Activated effector memory CD4-positive, alpha-beta T cell treated with anti-CD3 and anti-CD28 coated beads, Interleukin-2, amount 50 U/mL, for 16 hours (primary cell): ENCODE measurements at regions not wholly inside any gene's neighbourhood (a gene's known extent, or its start where the extent isn't known, plus 50 kb on each side); places are given as distances from the start of the nearest gene placed in this dataset.
"Not testable (repeated sequence)": the region's sequence is repeated elsewhere in the genome, so short reads cannot be mapped to it uniquely, and the experiment has no call there.

Source experiments
- DNase-seq: peaks from one replicate; pipeline ENCODE4 v3.0.0-alpha.2; 2020

DNA sequence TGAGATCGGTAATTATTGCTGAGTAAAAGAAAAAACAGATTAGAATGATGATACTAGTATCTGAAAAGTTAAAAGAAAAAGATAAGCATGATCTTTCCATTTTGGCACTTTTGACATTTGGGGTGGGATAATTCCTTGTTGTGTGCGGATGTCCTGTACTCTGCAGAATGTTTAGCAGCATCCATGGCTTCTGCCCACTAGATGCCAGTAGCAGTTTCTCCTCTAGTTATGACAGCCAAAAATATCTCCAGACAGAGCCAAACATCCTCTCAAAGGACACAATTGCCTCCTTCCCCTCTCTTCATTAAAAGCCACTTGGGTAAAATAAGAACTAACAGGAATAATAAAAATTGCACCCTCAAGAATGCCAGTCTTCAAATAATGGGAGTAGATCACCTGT, 468.8 kb upstream of the GRM7 start:
- DNase-seq: no peak

DNA sequence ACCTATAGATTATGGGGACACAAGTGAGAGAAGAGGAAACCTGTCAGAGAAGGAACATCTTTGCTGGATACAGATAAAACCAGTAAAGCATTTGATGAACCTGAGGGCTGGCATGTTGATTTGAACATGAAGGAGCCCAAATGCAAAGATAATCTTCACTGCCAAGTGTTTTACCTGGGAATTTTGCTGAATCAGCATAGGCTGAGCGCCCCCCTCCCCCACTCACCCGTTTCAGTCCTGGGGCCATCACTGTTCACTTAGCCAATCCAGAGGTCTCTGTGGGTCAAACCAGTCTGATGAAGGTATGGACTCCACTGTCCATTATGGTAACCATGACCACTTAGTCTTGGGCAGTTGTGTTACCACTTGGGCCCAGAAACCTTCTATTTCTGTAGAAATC, 466.0 kb upstream of the GRM7 start:
- no peak for DNase-seq

DNA sequence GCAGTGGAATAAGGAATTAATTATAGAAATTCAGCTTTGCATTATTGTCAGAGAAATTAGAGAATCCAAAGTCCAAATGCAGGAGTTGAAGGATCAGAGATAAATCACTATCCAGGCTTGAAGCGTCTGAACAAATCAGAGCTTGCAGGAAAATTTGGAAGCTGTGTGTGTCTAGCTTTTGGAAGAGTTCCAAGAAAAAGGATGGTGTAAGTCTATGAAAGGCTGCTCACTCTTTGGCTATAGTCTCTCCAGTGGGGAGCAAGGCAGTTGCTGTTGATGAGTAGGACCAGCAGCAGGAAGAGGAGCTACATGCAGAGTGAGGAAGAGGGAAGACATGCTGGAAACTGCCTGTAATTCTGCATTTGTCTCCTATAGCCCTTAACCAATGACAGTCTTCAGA, 464.3 kb upstream of the GRM7 start:
- no peak for DNase-seq

DNA sequence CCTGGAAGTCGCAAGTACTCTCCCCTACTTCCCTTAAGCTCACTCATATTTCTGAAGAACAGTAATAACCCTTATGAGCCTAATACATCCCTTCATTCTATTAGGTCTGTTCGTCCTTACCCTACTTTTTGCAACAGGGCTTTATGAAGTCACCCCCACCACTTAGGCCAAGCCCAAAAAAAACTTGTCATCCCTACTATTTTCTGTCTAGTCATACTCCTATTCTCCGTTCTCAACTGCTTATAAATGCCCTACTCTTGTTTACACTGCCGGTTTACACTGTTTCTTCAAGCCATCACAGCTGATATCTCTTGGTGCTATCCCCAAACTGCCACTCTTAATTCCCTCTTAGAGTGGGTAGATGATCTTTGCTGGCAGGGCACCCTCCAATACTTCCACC, 458.2 kb upstream of the GRM7 start:
- DNase-seq: not testable (repeated sequence)

DNA sequence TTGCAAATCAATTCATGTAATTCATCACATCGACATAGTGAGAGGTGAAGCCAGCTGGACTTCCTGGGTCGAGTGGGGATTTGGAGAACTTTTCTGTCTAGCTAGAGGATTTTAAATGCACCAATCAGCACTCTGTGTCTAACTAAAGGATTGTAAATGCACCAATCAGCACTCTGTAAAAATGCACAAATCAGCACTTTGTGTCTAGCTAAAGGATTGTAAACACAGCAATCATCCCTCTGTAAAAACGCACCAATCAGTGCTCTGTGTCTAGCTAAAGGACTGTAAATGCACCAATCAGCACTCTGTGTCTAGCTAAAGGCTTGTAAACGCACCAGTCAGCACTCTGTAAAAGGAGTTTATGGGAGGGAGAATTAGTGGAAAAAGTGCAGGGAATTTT, 454.0 kb upstream of the GRM7 start:
- not testable (repeated sequence) for DNase-seq

DNA sequence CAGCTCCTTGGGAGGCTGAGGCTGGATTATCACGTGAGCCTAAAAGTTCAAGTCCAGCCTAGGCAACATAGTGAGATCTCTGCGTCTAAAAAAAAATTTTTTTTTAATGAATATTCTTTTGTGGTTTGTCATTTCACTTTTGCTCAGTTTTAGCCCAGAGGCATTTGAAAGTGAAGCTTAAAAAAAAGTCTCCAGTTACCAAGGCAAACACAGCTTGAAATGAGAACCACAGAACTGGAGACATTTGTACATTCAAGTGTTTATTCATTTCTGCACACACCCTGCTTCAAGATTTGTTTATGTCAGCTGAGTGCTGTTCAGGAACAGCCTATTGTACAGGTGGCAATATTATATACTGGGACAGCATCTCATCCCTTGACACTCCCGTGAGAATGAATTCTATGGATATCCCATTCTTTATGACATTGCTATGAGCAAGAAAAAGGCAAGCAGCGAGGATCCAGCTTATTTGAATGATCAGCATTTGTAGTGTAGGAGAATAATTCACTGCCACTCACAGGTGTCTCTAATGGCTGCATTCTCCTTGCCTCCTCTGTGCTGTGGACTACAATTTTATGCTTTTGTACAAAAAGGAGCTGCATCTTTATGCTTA, 444.8 kb upstream of the GRM7 start:
- DNase-seq: no peak

DNA sequence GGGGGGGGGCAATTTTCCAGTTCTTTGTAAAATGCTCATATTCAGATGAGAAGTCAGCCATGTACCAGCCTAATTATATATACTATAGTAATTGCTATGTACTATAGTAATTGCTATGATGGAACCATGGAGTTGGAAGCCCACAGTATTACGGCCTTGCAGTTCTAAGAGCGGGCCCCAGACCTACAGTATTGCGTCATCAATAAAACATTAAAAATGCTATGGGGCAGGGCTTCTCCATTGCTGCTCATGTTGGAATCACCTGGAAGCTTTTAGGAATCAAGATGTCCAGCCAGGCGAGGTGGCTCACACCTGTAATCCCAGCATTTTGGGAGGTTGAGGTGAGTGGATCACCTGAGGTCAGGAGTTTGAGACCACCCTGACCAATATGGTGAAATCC, 443.7 kb upstream of the GRM7 start:
- DNase-seq: no peak

DNA sequence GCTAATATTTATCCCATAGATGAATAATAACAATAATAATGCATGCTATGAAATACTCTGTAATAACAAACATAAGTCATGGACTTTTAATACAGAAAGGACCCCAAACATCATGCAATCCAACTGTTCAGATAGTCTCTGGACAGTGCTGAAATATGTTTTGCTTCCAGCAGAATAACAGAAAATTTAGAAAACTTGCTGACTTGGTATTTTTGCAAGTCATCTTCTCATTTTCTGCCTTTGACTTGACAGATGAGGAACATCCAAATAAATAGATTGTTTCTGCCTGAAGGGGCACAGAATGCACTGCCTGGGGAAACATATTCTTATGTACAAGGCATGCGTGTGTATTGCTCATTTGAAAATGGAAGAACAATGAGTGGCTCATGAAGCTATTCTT, 442.4 kb upstream of the GRM7 start:
- no peak for DNase-seq

DNA sequence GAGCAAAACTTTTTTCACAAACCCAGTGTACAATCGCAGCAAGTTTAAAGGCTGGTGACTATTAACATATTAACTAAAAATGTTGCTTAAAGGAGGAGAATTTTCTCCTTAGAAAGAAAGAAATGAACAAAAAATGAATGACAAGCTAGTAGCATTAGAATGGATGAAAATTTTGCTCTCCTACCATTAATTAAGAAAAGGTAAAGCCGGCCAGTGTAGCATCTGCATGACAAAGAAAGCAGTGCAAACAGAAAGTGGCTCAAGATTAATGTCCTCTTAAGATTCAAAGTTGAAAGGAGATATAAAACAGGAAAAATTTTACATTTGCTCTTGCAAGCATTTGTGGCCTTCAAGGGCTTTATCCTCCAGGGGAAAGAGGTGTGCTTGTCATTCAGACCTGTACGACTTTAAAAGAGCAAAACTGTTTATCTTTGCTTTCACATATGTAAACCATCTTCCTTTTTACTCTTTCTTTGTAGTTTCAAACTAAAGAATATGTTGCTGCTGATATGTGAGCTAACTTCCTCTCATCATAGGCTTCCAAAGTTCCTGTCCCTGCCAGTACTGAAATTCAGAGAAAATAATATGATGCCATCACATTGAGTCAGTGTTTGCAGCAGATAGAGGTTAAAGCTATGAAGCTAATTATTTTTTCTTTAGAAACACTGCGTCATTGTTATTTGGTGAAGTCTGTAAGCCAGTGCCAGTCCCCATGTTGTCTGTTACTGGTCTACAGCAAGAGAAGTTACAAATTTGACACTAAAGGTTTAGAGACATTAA, 439.1 kb upstream of the GRM7 start:
- DNase-seq: no peak

DNA sequence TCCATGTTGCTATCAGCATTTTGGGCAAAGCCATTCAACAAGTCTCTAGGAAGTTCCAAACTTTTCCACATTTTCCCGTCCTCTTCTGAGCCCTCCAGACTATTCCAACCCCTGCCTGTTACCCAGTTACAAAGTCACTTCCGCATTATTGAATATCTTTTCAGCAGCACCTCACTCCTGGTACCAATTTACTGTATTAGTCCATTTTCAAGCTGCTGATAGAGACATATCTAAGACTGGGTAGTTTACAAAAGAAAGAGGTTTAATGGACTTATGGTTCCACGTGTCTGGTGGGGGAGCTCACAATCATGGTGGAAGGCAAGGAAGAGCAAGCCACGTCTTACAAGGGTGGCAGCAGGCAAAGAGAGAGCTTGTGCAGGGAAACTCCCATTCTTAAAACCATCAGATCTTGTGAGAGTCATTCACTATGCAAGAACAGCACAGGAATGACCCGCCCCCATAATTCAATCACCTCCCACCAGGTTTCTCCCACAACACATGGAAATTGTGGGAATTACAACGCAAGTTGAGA, 435.6 kb upstream of the GRM7 start:
- DNase-seq: no peak

DNA sequence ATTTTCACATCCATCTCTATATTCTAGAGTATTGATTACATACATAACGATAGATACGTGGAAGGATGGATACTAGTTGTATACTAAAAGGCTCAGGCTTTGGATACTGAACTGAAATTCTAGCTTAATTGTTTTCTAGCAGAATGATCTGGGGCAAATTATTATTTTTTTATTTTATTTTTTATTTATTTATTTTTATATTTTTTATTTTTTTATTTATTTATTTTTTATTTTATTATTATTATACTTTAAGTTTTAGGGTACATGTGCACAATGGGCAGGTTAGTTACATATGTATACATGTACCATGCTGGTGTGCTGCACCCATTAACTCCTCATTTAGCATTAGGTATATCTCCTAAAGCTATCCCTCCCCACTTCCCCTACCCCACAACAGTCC, 432.6 kb upstream of the GRM7 start:
- not testable (repeated sequence) for DNase-seq

DNA sequence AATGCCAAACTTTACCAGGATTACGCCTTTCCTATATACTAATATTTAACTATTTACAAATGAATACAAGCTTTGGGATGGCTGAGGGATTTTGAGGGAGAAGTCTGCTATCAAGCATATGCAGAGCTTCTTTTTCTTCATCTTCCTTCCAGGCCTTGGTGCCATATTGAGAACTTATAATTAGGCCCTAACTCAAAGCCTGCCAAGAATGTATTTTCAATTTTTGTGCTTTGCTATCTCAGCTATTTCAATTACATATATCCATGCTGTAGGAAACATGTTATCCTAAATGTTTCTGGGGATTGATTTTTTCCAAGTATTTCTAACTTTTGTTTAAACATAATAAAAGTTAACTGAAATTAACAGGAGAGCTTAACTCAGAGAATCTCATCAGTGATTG, 425.0 kb upstream of the GRM7 start:
- no peak for DNase-seq

DNA sequence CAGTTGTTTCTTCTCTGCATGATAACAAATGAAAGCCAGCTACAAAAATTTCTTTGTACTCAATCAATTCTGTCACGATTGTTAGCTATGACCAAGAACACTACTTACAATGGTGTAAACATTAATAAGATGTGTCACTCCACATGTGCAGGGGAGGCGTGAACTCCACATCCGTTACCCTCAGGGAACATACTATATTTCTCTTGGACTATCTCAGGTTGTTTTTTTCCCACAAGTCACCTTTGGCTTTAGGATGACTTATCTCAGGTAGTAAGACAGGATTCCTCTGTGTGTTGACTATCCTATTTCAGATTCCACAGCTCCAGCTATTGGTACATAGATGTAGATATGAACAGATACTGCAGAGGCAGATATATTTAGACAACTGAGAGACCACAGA, 423.3 kb upstream of the GRM7 start:
- DNase-seq: no peak

DNA sequence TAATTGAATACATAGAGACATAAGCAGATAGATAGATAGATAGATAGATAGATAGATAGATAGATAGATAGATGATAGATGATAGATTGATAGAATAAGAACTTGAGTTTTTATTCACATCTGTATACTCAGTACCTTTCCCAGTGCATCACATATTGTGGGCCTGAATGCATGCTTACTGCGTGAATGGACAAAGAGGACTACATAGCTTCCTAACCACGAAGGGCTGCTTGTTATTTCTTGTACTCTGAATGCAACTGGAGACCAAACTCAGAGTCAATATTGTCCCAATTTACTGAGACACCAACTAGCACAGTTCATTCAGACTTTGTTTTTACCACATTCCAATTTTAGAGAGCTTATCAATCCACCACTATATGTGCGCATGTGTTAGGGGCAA, 422.9 kb upstream of the GRM7 start:
- DNase-seq: no peak

DNA sequence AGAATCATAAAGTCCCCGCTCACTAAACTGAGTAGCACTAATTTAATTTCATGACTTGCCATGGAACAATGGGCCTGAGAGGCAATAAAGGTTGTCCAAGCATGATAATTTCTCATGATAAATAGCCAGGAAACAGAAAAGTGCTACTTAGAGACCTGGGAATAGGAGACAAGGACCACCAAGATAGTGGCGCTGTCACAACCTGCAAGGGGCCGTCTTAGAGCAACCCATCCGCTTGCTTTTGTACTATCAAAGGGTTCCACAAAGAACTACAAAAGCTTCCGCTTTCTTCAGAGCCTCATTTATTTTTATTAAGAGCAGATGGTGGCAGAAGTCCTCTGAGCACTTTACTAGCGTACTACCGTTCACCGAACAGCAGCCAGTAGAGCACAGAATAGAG, 421.7 kb upstream of the GRM7 start:
- DNase-seq: no peak

DNA sequence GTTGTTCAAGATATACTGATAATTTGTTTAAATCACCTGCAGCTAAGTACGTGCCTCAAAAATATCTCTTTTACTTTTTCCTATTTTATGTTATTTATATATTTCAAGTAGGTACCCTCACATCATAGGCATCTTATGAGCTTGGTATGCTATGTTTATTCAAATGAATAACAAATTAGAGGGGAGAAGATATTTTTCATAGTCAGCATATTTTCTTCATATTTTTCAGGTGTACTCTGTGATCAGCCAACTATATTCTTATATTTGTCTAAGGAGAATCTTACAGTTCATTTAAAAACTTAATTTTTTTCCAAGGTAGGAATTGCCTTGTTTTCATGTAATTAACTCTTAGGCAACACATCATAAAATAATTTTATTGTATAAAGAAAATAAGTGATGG, 421.1 kb upstream of the GRM7 start:
- no peak for DNase-seq

DNA sequence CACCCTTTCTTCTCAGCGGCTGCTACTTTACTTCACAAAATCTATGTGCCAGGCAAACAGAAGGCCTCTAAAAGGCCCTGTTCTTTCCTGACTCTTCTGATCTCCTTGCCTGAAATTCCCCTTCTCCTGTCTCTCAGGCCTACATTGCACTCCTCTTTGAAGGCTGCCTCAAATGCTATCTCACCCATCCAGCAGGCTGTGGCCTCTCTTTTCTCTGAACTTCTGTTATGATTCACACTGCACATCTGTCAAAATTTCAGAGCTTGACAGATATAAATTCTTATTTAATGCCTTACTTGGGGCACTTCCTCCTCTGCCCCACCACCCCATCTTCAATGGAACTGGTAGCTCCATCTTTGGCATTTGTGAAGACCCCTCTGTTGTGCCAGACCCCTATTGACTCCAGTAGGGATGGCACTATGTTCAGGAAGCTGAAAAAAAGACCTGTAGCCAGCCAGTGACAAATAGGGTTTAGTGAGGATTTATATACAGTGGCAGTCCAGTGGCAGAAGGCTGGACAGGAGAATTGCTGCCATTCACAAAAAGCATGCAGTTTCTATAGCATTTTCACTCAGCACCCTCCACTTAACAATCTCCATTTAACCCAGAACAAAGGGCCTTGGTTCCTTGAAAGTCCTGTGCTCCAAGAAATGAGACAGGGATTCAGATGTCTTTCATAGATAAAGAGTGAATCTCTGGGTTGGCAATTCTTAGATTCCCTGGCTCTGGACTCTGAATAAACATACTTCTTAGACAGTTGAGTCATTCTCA, 415.8 kb upstream of the GRM7 start:
- DNase-seq: no peak

DNA sequence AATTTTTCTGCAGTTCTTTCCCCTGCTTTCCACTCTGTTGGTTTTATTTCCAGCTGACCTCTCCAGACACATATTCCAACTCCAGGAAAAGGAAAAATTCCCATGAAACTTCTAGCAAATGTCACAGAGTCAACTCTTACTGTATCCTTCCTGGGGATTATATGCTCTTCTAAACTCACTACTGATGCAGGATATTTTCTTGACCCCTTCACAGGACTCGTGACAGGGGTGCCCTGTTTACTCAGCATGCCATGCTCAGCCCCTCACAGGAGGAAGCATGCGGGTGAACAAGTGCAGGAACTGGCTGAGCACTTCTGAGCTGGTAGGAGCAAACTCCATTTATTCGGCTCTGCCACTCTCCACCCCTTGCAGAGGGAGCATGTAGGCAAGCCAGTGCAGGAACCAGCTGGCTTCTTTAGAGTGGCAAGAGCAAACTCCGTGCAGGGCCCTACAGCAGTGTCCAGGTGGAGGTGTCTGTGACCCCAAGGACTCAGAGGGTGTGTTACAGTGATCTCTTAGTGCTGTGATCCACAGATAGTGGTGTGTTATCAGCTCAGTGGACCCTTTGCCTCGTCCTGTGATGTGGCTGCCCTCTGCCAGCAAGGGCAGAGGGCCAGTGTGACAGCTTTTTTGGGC, 413.6 kb upstream of the GRM7 start:
- no peak for DNase-seq

DNA sequence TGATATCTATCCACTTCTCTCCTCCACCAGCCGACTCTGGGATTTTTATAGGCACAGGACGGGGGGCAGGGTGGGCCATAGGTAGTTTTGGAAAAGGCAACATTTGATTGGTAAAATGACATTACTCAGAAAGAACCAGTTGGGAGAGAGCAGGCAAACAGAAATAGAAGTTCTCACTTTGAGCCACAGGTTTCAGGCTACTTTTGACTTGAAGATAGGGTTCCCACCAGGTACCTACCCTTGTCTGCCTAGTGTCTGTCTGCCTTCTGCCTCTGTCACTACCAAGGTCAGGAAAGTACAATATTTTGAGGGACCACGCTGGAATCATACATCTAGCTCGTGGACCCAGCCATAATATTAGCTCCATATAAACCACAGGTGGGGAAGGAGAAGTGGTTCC, 412.9 kb upstream of the GRM7 start:
- no peak for DNase-seq

DNA sequence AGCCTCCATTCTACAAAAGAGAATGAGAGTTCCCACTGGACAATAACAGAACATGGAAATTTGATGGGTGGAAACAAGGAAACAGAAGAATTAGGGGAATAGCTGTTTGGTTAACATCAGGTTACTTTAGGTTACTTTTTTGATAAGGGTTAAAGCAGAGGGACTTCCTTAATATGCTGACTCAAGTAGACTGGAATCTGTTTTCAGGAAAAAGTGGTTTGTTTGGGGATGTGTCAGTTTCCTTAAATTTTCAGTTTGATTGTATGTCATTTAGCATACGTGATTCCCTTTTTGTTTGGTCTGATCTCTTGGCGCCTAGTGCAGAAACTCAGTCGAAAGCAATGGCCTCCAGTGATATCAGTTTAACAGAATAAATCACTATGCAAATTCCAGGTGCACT, 411.8 kb upstream of the GRM7 start:
- DNase-seq: no peak

DNA sequence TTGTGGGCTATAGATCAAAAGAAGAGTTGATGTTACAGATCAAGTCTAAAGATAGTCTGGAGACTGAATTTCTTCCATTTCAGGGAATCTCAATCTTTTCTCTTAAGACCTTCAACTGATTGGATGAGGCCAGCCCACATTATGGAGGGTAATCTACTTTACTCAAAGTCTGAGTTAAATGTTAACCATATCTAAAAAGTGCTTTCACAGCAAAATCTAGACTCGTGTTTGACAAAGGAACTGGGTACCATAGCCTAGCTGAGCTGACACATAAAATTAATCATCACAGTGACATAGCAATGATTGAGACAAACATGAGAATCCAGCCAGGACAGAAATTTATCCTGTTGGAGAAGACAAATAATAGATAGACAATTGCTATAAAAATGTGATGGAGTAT, 407.9 kb upstream of the GRM7 start:
- no peak for DNase-seq

DNA sequence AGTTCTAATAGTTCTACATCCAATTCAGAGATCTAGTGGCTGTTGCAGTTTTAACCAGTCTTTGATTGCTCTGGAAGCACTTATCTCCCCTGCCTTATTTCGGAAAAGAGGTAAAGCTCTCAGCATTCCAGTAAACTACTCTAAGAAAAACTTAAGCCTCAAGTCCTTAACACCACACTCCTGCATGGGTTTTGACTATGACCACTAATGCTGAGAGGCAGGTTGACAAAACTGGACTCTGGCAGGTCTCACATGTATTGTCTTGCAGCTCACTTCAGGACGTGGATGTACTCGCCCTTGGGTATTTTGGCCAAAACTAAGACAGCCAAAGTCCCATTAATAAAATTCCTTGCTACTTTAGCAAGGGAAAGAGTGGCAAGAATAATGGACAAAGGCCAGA, 405.9 kb upstream of the GRM7 start:
- no peak for DNase-seq

DNA sequence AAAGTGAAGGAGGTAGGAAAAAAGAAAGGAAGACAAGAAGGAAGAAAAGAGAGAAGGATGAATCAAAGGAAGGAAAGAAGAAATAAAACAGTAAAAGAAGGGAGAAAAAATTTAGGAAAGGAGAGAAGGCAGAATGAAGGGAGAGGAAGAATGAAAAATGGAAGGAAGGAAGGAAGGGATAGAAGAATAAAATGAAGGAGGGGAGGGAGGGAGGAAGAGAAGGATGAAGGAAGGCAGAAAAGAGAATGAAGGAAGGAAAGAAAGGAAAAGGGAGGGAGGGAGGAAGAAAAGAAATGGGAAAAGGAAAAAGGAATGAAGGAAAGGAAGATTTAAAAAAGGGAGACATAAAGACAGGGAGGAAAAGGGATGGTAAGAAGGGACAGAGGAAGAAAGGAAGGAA, 393.7 kb upstream of the GRM7 start:
- DNase-seq: no peak

DNA sequence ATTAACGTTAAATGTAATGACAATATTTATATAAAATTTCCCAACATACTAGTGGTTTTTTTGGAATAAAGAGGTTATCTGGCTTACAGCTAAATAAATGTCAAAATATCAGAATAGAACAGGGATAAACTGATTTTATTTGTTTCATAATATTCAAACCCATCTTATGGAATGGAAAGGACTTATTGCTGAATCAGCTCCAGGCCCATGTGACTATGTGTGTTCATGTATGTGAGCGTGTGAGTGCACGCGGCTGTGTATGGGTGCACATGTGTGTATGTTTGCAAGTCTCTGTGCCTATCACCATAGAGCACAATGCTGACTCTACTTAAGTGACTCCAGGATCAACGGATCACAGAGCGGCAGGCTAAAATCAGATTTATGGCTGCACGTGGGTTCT, 392.3 kb upstream of the GRM7 start:
- DNase-seq: no peak
